ENCODE measurements at regions not wholly inside any gene's neighbourhood (a gene's known extent, or its start where the extent isn't known, plus 50 kb on each side); places are given as distances from the start of the nearest gene placed in this dataset.

DNA sequence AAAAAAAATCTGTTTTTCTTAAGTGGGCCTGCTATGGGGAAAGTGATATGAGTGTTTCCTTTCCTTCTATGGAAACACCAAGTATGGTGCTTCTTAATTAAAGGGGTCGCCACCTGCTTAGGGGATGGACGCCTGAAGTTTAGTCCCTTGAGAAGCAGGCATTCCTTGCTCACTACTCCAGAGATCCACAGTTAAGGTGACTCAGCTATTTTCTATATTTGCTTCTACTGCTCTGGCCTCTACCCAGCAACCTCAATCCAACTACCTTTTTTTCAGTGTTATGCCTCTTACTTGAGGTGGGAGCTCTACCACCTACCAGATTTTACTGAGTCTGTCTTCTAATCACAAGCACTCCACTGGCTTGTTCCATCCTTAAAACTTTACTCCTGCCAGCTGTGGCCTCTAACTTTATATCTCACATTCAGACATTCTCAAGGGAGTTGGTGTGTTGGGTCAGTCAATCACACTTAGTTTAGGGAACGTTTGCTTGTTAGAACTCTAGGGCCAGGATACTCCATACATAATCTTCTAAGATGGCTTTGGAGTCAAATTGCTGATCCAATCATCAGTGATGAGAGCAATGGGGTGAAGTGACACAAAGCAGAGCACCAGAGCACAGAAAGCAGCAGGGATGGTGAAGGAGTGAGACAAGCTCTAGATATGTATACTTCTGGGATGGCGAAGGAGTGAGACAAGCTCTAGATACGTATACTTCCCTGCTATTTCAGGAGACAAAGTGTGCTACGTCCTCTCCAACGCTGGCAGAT is 708.1 kb downstream of the EFNA5 start:
- TF ChIP-seq RAD21 (IDR thresholded peaks at IDR 0.05) (no peak), GABPA (IDR thresholded peaks at IDR 0.05 in 1 of 2, conservative IDR thresholded peaks at IDR 0.05 in 1 of 2) (no peak), ATF3 (IDR thresholded peaks at IDR 0.05) (no peak), EGR1 (IDR thresholded peaks at IDR 0.05; ENCODE audit: low read depth in 2 of 2) (no peak)
- TF ChIP-seq, protein P1, sequence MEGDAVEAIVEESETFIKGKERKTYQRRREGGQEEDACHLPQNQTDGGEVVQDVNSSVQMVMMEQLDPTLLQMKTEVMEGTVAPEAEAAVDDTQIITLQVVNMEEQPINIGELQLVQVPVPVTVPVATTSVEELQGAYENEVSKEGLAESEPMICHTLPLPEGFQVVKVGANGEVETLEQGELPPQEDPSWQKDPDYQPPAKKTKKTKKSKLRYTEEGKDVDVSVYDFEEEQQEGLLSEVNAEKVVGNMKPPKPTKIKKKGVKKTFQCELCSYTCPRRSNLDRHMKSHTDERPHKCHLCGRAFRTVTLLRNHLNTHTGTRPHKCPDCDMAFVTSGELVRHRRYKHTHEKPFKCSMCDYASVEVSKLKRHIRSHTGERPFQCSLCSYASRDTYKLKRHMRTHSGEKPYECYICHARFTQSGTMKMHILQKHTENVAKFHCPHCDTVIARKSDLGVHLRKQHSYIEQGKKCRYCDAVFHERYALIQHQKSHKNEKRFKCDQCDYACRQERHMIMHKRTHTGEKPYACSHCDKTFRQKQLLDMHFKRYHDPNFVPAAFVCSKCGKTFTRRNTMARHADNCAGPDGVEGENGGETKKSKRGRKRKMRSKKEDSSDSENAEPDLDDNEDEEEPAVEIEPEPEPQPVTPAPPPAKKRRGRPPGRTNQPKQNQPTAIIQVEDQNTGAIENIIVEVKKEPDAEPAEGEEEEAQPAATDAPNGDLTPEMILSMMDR (IDR thresholded peaks at IDR 0.05; ENCODE audit: low read depth, low read length, missing input control), result no peak

Data from liver (tissue), 3 donors.